GM03348 (cell line): ENCODE measurements at regions not wholly inside any gene's neighbourhood (a gene's known extent, or its start where the extent isn't known, plus 50 kb on each side); places are given as distances from the start of the nearest gene placed in this dataset.
"Not testable (repeated sequence)": the region's sequence is repeated elsewhere in the genome, so short reads cannot be mapped to it uniquely, and the experiment has no call there.

Source experiments
- DNase-seq: peaks from one replicate; pipeline ENCODE4 v3.0.0; 2012; ENCODE audit warnings: low spot score

DNA sequence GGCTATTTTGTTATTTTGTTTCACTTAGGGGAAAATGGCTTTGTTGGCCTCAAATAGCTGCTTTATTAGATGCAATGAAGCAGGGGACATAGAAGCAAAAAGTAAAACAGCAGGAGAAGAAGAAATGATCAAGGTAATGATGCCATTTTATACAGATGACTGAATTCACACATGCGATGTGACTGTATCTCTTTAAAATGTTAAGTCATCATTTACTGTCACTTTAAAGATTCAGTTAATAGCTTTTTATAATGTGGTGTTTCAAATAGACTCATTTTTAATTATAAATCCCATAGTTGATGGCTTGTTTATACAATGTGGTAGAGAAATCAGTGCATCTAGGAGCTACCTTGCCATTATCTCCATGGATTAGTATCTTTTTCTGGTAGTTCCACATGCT is 863.9 kb upstream of the DEFB115 start:
- not testable (repeated sequence) for DNase-seq

DNA sequence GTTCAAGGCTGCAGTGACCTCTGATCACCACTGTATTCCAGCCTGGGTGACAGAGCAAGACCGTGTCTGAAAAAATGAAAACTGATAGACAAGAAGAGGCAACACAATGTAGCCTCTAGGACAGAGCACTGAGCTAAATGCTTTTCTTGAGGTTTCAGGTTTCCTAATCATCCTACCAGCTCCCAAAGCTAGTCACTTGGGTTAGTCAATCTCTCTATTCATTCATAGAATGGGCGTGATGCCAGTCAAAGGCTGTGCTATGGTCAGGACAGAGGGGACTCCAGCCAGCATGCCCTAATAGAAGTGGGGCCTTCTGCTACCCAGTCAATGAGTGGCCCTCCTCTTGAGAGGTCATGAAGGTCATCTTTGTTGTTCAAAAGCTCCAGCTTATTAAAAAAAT is 860.4 kb upstream of the DEFB115 start:
- DNase-seq, result not testable (repeated sequence)

GRCh38 chr20:30405061-30405460 is 852.4 kb upstream of the DEFB115 start:
- DNase-seq, result not testable (repeated sequence)

GRCh38 chr20:30405585-30405984 is 851.9 kb upstream of the DEFB115 start:
- not testable (repeated sequence) for DNase-seq

GRCh38 chr20:30406370-30406769 is 851.1 kb upstream of the DEFB115 start:
- DNase-seq, result not testable (repeated sequence)

DNA sequence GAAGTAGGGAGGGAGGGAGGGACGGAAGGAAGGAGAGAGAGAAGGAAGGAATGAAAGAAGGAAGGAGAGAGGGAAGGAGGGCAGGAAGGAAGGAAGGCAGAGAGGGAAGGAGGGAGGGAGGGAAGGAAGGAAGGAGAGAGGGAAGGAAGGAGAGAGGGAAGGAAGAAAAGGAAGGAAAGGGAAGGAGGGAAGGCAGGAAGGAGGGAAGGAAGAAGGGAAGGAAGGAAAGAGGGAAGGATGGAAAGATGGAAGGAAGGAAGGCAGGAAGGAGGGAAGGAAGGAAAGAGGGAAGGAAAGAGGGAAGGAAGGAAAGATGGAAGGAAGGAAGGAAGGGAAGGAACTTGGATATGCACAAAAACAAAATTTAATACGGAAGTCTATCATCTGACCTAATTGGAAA is 844.5 kb upstream of the DEFB115 start:
- DNase-seq, result no peak

- not testable (repeated sequence) for DNase-seq
Measured at GRCh38 chr20:30417387-30417786, 840.1 kb upstream of the DEFB115 start.

GRCh38 chr20:30418378-30418777 is 839.1 kb upstream of the DEFB115 start:
- DNase-seq, result not testable (repeated sequence)

DNA sequence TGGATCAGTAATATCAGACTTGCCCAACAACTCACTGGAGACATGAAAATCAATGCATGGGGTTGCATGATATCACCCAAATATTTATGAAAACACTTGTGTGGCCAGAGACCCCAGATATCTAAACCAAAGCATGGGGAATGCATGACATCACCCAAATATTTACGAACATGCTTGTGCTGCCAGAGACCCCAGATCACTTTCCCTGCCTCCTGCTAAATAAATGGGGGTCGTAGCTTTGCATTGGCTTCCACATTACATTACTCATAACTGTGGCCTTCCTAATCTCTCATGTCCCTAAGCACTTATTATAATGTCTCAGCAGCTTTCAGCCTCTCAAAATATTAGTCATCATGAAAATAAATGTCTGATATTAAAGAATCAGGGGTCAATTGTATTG is 838.0 kb upstream of the DEFB115 start:
- no peak for DNase-seq

DNA sequence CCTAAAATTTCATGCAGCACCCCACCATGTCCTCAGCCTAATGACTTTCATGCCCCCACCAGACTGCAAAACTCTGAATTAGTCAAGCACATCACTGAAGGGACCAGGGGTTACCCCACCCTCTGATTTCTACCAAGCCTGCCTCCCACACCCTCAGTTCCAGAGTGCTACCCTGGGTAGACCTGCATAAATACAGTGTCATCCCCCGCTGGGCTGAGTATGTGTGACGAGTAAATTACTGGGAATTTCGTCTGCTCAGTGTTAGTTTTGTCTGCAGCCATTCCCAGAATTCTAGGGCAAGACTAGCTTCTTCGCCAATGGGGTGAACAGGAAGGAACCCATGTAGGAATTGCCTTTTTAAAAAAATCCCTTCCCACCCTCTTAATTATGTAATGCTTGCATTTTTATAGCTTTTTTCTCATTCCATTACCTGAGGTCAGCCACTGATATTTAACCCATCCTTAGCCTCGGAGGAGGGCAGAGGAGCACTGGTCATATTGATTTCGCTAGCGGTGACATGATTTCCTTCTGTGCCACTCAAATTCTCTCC is 837.5 kb upstream of the DEFB115 start:
- DNase-seq, result not testable (repeated sequence)
